GM12865 (cell line): ENCODE measurements at regions not wholly inside any gene's neighbourhood (a gene's known extent, or its start where the extent isn't known, plus 50 kb on each side); places are given as distances from the start of the nearest gene placed in this dataset.

Source experiments
- DNase-seq: peaks from one replicate; pipeline ENCODE4 v3.0.0; 2010; ENCODE audit warnings: low read depth
- H3K4me3 ChIP-seq: 2 replicates; pipeline ENCODE4 v1.5.1; 2011; ENCODE audit warnings: mild to moderate bottlenecking, low read depth, low read length, control low read depth
- TF ChIP-seq, protein P1 (sequence below): IDR thresholded peaks from 2 replicates; pipeline ENCODE4 v1.5.1; 2011; ENCODE audit warnings: low read length, control low read depth, low read depth, inconsistent platforms; ENCODE audit not compliant: insufficient read depth; ENCODE audit errors: missing control alignments

DNA sequence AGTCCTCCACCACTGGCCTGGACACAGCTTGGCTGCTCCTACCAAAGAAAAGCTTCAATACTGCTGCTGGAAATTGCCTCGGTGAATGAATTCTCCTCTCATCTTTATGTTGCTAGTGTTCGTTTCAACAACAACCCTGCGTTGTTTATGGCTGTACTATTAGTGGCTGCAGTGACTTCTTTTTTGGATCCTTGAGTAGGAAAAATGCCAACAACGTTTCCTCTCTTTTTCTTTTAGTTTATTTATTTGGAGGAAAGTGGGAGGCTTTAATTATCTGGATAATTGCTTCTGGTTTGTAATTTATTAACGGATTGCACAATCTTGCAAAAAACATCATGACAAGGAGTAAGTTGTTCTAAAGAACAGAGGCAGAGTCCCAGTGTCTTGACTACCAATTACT, 464.1 kb upstream of the TRAM1L1 start:
- no peak overlapping the region for H3K4me3 ChIP-seq
- no peak for DNase-seq
- TF ChIP-seq, protein P1, sequence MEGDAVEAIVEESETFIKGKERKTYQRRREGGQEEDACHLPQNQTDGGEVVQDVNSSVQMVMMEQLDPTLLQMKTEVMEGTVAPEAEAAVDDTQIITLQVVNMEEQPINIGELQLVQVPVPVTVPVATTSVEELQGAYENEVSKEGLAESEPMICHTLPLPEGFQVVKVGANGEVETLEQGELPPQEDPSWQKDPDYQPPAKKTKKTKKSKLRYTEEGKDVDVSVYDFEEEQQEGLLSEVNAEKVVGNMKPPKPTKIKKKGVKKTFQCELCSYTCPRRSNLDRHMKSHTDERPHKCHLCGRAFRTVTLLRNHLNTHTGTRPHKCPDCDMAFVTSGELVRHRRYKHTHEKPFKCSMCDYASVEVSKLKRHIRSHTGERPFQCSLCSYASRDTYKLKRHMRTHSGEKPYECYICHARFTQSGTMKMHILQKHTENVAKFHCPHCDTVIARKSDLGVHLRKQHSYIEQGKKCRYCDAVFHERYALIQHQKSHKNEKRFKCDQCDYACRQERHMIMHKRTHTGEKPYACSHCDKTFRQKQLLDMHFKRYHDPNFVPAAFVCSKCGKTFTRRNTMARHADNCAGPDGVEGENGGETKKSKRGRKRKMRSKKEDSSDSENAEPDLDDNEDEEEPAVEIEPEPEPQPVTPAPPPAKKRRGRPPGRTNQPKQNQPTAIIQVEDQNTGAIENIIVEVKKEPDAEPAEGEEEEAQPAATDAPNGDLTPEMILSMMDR, result no peak

- DNase-seq, result no peak
- no peak overlapping the region for H3K4me3 ChIP-seq
- TF ChIP-seq, protein P1, result no peak
Observed at GRCh38 chr4:117550085-117550484, 464.7 kb upstream of the TRAM1L1 start.

GRCh38 chr4:117560329-117560728, 474.0 kb upstream of the NDST3 start:
- peak; percentile 6 for DNase-seq
- TF ChIP-seq, protein P1, result no peak
- H3K4me3 ChIP-seq, result no peak overlapping the region

DNA sequence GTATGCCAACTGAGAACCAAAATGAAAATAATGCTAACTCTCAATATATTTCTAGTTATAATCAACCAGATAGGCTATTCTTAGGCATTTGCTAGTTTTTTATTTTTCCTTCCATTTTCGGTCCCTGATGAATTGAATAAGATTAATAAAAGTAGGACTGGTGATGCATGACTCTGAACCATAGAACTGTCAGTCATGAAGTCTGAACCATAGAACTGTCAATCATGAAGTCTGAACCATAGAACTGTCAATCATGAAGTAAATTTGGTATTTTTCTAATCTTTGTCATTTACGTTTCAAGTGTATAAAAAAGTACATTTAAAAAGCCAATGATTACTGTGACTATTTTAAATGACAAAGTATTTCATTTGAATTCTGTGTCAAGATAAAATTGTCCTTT, 460.2 kb upstream of the NDST3 start:
- no peak for DNase-seq
- TF ChIP-seq, protein P1, result no peak

GRCh38 chr4:117575850-117576249, 458.4 kb upstream of the NDST3 start:
- H3K4me3 ChIP-seq, result no peak overlapping the region
- TF ChIP-seq, protein P1, result no peak
- DNase-seq, result no peak

More for the DNA sequence above, 460.2 kb upstream of the NDST3 start:
- no peak overlapping the region for H3K4me3 ChIP-seq

GRCh38 chr4:117577686-117578311, 456.5 kb upstream of the NDST3 start:
- no peak overlapping the region for H3K4me3 ChIP-seq
- TF ChIP-seq, protein P1, result no peak
- DNase-seq, result no peak

- TF ChIP-seq, protein P1, result no peak
- no peak overlapping the region for H3K4me3 ChIP-seq
- no peak for DNase-seq
Observed at GRCh38 chr4:117588771-117589170, 445.5 kb upstream of the NDST3 start.
